Activated CD8-positive, alpha-beta T cell treated with anti-CD3 and anti-CD28 coated beads for 36 hours (primary cell): ENCODE measurements at regions not wholly inside any gene's neighbourhood (a gene's known extent, or its start where the extent isn't known, plus 50 kb on each side); places are given as distances from the start of the nearest gene placed in this dataset.

ENCODE experiments used
- ATAC-seq: fragments of 200-7000 bp; cut with Tn5 transposase; one replicate; pipeline ENCODE4 v1.10.0; 2021; ENCODE audit warnings: mild to moderate bottlenecking, moderate library complexity
- CTCF ChIA-PET: fragments of 350-600 bp; sonication (Branson Sonifier 250); formaldehyde crosslinking; loops from one replicate; lab custom pipeline; 2021; ENCODE audit warnings: antibody characterized with exemption; lab: Charles Lee
- POLR2A ChIA-PET: fragments of 350-600 bp; sonication (Branson Sonifier 250); formaldehyde crosslinking; loops from one replicate; lab custom pipeline; 2021; ENCODE audit warnings: antibody characterized with exemption; lab: Charles Lee
- DNase-seq: peaks from one replicate; pipeline ENCODE4 v3.0.0-alpha.2; 2020
- H3K27ac Mint-ChIP-seq: one replicate; pipeline ENCODE4 v1.8.0; 2021; ENCODE audit warnings: mild to moderate bottlenecking, mixed read lengths
- H3K27me3 Mint-ChIP-seq: one replicate; pipeline ENCODE4 v1.8.0; 2021; ENCODE audit warnings: mixed read lengths
- H3K36me3 Mint-ChIP-seq: one replicate; pipeline ENCODE4 v1.8.0; 2021; ENCODE audit warnings: low read depth, mixed read lengths
- H3K4me1 Mint-ChIP-seq: one replicate; pipeline ENCODE4 v1.8.0; 2021; ENCODE audit warnings: low read depth, mixed read lengths
- H3K4me3 Mint-ChIP-seq: one replicate; pipeline ENCODE4 v1.8.0; 2021; ENCODE audit warnings: mild to moderate bottlenecking, moderate library complexity, mixed read lengths
- H3K9me3 Mint-ChIP-seq: one replicate; pipeline ENCODE4 v1.8.0; 2021; ENCODE audit warnings: mixed read lengths
- CTCF ChIP-seq: fragments of 200-600 bp; IDR thresholded peaks from one replicate; pipeline ENCODE4 v1.8.0; 2022; ENCODE audit warnings: antibody characterized with exemption, mild to moderate bottlenecking
- intact Hi-C: fragments of 100-400 bp; cut with micrococcal nuclease; formaldehyde crosslinking; loops from one replicate; pipeline ENCODE4 v1.10.0; 2022

GRCh38 chr2:189372688-189373257, 68.5 kb upstream of the WDR75 start:
- intact Hi-C loops: no loop called here
- DNase-seq (no peak), ATAC-seq (no peak)
- no peaks in the 10 kb centered on the region for H3K27me3 Mint-ChIP-seq
- no peak overlapping the region for H3K4me3 Mint-ChIP-seq
- no peaks in the 10 kb centered on the region for H3K36me3 Mint-ChIP-seq
- H3K9me3 Mint-ChIP-seq: no peaks in the 10 kb centered on the region
- ChIA-PET CTCF (interaction anchor here (1.5 to 2.3 kb wide), 2 partner anchors 160 to 230 kb away, joined by 3 to 8 read pairs; no protein-coding TSS in a partner anchor), POLR2A (no interaction called here)
- no peak overlapping the region for H3K27ac Mint-ChIP-seq
- no peak for TF ChIP-seq CTCF
- peaks cover 6% of the 10 kb centered on the region for H3K4me1 Mint-ChIP-seq

- CTCF ChIA-PET: no interaction called here
- H3K4me1 Mint-ChIP-seq: peaks cover 6% of the 10 kb centered on the region
- H3K27ac Mint-ChIP-seq: no peak overlapping the region
- DNase-seq: no peak
- POLR2A ChIA-PET: no interaction called here
- ATAC-seq: no peak
- no peak for TF ChIP-seq CTCF
- intact Hi-C loops: no loop called here
- no peaks in the 10 kb centered on the region for H3K36me3 Mint-ChIP-seq
- no peaks in the 10 kb centered on the region for H3K9me3 Mint-ChIP-seq
- no peaks in the 10 kb centered on the region for H3K27me3 Mint-ChIP-seq
- H3K4me3 Mint-ChIP-seq: no peak overlapping the region
Measured at GRCh38 chr2:189374481-189374880, 66.8 kb upstream of the WDR75 start.

- Mint-ChIP-seq H3K27ac (no peak overlapping the region), H3K4me1 (peaks cover 6% of the 10 kb centered on the region), H3K36me3 (no peaks in the 10 kb centered on the region), H3K4me3 (no peak overlapping the region), H3K9me3 (no peaks in the 10 kb centered on the region), H3K27me3 (no peaks in the 10 kb centered on the region)
- POLR2A ChIA-PET: no interaction called here
- intact Hi-C loops: no loop called here
- CTCF ChIA-PET: no interaction called here
- no peak for TF ChIP-seq CTCF
- ATAC-seq (no peak), DNase-seq (no peak)
Measured at GRCh38 chr2:189375842-189376241, 65.4 kb upstream of the WDR75 start.

GRCh38 chr2:189379287-189379630, 62.0 kb upstream of the WDR75 start:
- CTCF ChIA-PET: interaction anchor here (1.3 kb wide), 1 partner anchor 13 kb away, joined by 3 read pairs; no protein-coding TSS in a partner anchor

More at GRCh38 chr2:189379287-189379630, 62.0 kb upstream of the WDR75 start:
- DNase-seq (no peak), ATAC-seq (no peak)
- no peak overlapping the region for H3K4me3 Mint-ChIP-seq
- POLR2A ChIA-PET: no interaction called here
- no peak overlapping the region for H3K27ac Mint-ChIP-seq
- no peaks in the 10 kb centered on the region for H3K9me3 Mint-ChIP-seq
- H3K27me3 Mint-ChIP-seq: no peaks in the 10 kb centered on the region
- TF ChIP-seq CTCF: no peak
- H3K36me3 Mint-ChIP-seq: no peaks in the 10 kb centered on the region
- intact Hi-C loops: no loop called here
- H3K4me1 Mint-ChIP-seq: peaks cover 3% of the 10 kb centered on the region
